GM18858 (cell line): ENCODE measurements at regions not wholly inside any gene's neighbourhood (a gene's known extent, or its start where the extent isn't known, plus 50 kb on each side); places are given as distances from the start of the nearest gene placed in this dataset.

Source experiments
- ATAC-seq: cut with Tn5 transposase; IDR thresholded peaks from one replicate; pipeline ENCODE4 v1.9.1; 2021; ENCODE audit not compliant: unreplicated experiment

DNA sequence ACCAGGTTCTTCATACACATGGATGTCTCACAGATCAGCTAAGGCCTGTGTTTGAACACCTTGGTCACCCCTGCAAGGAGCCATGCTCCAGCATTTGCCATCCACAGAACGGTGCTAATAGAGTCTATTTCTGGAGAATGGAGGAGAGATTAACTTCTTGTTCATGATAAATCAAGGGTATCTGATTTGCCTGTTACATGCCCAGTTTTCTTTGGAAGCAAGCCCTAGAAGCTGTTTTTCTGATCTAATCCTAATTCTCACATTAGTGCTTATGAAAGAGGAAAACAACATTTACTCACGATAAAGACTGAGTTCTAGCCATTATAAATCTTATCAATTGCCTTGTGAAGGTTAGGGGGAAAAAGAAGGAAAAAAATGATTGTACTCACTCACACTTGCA is 119.6 kb upstream of the DTNA start:
- ATAC-seq: no peak

DNA sequence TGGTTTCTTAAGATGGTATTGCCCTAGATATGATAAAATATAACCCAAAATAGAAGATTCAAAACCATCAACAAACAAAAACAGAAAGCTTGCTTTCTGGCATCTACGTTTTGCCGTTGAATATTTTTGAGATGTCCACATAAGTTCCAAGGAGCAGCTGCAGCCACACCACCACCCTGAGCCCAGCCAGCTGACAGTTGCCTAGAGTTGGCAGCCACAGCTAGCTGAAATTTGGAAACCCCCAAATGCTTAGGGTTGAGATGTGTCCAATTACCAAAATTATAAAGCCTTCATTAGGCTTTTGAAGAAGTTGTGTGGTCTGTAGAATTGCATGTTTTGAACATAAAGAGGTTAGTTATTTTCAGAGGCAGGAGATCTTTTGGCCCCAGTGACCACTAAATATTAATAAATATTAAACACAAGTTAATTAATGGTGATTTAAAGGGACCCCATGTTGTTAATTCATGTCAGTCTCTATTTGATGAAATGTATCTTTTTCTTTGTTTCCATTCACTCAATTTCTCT is 118.1 kb upstream of the DTNA start:
- ATAC-seq: no peak

GRCh38 chr18:34592481-34592880 is 117.6 kb upstream of the DTNA start:
- ATAC-seq: no peak

- ATAC-seq: no peak
Observed at GRCh38 chr18:34592961-34593382, 117.1 kb upstream of the DTNA start.

- no peak for ATAC-seq
Observed at GRCh38 chr18:34594266-34594665, 115.8 kb upstream of the DTNA start.

DNA sequence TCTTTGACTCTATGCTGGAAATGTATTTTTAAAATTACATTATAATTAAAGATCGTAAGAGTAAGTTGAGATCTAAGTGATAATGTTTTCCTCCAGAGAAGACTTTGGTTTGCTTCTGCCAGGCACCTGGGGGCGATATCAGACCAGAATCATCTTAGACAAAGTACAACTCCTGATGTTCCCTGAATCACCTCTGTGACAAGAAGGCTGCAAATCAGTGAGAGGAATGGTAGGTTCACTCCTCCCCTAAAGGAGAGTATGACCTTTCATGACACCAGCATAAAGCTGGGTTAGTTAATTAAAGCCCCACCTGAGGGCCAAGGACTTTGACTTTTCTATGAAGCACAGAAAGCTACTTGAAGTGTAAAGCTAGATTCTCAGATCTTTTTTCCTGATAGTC is 114.4 kb upstream of the DTNA start:
- no peak for ATAC-seq

DNA sequence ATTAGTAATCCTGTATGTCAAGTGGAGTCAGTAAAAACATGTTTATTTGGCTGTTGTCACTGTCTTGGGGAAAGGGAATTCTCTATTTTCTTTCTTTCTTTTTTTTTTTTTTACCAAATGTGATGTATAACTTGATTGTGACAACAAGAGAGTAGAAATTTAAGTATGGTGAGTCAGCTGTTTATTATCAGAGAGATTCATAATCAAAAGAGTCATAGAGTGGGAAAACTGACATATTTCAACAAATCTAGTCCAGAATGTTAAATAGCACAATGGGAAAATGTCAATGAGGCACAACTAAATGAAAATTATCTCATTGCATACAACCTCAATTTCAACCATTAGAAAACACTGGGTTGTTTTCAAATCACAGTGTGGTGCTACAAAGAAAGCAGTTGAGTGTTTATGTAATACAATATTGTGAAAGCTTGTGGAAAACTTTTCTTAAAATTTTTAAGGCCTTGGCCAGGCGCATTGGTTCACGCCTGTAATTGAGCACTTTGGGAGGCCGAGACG is 111.9 kb upstream of the DTNA start:
- no peak for ATAC-seq

- no peak for ATAC-seq
Observed at GRCh38 chr18:34600158-34600557, 109.9 kb upstream of the DTNA start.

DNA sequence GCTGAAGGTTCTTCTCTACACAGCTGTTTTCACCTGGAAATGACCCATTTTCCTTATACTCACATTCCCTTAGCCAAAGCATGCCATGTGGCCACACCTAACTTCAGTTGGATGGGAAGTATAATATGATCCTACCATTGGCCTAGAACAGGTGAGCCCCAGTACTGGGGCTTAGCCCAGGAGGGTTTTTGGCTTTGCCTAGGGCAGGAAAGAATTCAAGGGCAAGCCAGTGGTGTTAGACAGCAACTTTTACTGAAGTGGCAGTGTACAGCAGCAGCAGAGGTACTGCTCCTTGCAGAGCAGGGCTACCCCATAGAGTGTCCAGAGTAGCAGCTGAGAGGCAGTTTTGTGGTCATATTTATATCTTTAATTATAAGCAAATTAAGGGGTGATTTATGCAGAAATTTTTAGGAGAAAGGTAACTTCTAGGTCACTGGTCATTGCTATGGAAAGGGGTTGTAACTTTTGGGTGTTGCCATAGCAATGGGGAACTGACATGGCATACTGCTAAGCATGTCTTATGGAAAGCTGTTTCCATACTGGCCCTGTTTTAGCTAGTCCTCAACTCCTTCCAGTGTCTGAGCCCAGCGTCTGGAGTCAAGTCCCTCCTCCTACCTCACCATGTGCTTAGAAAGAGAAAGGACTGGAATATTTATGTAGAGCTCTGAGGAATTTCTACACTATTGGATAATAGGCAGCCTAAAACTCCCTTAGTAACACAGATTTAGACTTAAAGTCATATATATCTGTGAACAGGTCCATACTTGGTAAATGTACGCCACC is 109.0 kb upstream of the DTNA start:
- ATAC-seq: no peak

DNA sequence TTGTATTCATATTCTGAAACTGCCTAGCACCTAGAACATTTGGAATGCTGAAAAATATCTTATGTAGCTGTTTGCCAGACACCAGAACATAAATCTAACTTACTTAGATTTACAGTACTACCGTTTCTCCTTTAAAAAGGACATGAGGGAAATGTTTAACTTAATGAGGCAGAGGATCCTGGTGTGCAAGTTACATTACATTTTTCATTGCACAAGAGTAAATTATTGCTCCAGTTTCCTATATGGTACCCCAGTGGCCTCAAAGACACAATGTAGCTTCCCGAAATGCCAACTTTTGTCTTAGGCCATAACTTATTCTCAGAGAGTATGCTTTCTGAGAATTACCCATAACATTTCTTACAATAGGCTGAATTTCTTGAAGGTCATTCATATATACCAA is 105.5 kb upstream of the DTNA start:
- ATAC-seq: no peak

- ATAC-seq: no peak
Observed at GRCh38 chr18:34606851-34607250, 103.2 kb upstream of the DTNA start.

GRCh38 chr18:34608064-34608463 is 102.0 kb upstream of the DTNA start:
- ATAC-seq: no peak

DNA sequence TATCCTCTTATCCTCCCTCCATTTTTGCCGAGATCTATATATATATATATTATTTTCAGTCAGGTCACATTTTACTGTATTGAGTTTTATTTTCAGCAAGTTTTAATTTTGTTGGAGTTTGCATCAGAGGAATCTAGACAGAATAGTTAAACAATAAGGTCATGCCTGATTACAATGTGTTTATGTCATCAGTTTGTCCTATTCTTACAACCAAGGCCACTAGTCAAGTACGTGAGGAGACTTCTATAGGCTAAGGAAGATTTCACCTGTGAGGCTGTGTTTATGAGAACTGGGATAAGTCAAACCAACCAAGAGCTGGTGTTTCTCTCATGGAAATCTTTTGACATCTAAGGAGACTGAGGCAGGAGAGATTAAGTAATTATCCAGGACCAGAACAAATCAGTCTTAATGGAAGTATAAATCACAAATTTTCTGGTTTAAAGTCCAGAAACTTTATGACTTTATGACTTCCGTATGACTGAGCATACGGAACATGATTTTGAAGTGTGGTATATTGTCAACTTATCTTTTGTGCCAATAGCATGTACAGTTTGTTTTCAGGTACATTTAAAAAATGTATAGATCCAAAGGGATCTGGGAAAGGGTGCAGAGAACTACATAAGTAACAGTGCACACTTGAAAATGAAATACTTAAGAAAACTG is 100.0 kb upstream of the DTNA start:
- ATAC-seq: no peak

- ATAC-seq: no peak
Observed at GRCh38 chr18:34611904-34612303, 98.2 kb upstream of the DTNA start.

DNA sequence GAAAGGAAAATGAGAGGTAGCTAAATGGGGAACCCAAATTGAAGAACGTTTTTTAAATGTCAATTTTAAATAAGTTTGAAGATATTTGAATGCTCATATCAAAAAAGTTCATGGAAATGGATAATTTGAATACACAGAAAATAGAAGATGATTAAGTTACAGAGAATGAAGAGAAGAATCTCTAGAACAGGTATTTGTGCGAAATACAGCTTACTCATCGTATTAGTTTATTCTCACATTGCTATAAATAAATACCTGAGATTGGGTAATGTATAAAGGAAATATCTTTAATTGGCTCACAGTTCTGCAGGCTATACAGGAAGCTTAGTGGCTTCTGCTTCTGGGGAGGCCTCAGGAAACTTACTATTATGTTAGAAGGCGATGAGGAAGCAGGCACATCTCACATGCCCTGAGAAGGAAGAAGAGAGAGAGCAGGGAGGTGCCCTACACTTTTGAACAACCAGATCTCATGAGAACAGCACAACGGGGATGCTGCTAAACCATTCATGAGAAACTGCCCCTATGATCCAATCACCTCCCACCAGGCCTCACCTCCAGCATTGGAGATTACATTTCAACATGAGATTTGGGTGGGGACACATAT is 89.7 kb upstream of the DTNA start:
- no peak for ATAC-seq

DNA sequence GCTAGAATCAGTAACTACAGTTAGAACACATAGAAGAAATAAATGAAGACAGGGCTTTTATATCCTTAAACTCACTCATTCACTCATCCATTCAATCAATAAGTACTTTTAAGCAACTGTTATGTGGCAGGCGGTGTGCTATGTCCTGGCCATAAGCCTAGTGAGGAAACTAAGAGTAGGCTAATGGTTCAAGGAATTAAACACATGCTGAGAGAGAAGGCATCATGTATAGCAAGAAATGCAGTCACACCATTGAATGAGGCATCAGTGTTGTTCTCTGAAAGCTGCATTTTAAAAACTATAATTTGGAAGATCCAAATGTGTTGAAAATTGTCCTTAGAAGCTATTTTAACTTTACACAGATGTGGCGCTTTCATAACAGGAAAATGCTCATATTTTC is 86.5 kb upstream of the DTNA start:
- ATAC-seq: no peak

DNA sequence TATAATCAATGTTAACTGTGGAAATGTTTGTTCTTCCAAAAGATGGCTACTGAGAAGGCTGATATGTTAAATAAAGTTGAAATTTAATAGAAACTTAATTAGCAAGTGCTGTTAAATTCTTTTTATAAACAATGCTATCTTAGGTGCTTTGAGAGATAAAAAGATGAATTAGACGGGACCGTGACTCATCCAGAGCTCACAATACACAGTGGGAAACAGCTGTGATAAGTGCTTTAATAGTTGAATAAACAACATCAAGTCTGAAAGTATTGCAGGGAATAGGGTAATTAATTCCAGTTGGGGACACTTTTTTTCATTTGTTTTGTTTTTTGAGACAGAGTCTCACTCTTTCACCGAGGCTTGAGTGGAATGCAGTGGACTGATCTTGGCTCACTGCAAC is 85.5 kb upstream of the DTNA start:
- no peak for ATAC-seq

- ATAC-seq: no peak
Observed at GRCh38 chr18:34626404-34627136, 83.5 kb upstream of the DTNA start.

DNA sequence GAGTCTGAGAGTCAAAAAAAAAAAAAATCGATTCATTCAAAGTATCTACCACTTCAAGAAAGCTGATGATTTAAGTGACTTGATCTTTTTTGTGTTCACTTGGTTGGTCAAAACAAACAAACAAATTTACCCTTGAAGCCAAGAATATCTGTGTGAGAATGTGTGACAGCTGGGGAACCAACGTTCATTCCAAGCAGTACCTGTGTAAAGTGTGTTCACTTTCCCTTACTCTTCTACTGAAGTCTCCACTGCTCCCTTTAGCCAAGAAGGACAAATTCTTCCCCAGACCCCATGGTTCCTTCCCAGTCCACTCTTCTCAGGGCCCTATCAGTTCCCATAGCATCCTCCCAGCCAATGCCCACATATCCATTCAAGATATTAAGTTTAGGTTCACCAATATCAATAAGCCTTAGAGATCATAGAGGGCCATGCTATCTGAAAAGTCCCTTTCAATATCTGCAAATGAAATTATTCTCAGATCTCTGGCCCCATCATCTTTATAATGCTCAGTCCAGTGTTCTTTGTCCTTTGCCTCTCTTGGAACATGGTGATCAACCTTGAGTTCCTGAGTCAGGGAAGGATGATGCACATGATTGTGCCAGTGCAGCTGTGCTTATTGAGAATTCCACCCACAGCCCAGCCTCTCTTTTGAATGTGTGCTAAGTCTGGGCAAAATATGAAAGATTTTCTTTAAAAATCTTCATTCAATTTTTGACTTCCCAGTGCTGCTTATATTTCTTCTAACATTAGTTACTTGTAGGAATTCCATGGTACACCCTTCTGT is 82.8 kb upstream of the DTNA start:
- no peak for ATAC-seq
